Caco-2 (cell line): ENCODE measurements at regions not wholly inside any gene's neighbourhood (a gene's known extent, or its start where the extent isn't known, plus 50 kb on each side); places are given as distances from the start of the nearest gene placed in this dataset.
"Not testable (repeated sequence)": the region's sequence is repeated elsewhere in the genome, so short reads cannot be mapped to it uniquely, and the experiment has no call there.

Source experiments
- BruUV-seq: library from RNA; stranded (reverse); fragments of 400-500 nt; replicated peaks from 2 replicates; lab custom pipeline; 2021; lab: Mats Ljungman, UMichigan
- CTCF ChIA-PET: fragments of 300-600 bp; sonication (Branson Sonifier 250); formaldehyde crosslinking; loops from one replicate; lab custom pipeline; 2022; ENCODE audit warnings: antibody characterized with exemption; lab: Charles Lee
- POLR2A ChIA-PET: fragments of 300-600 bp; sonication (Branson Sonifier 250); formaldehyde crosslinking; loops from one replicate; lab custom pipeline; 2022; ENCODE audit warnings: antibody characterized with exemption; lab: Charles Lee
- DNase-seq, 2 experiments: peaks; one replicate each; pipeline versions ENCODE4 v3.0.0 to v3.0.0-alpha.2; 2020 to 2022
- H3K27me3 ChIP-seq: replicated peaks from 2 replicates; pipeline ENCODE4 v1.6.0; 2011; ENCODE audit warnings: low read length; ENCODE audit not compliant: control insufficient read depth, insufficient read depth
- H3K36me3 ChIP-seq: 2 replicates; pipeline ENCODE4 v1.5.1; 2011; ENCODE audit warnings: low read length; ENCODE audit not compliant: control insufficient read depth, insufficient read depth
- H3K4me1 ChIP-seq: fragments of 250-450 bp; sonication (Bioruptor Pico); 2 replicates; pipeline ENCODE4 v1.5.1; 2020; ENCODE audit warnings: mild to moderate bottlenecking
- H3K4me3 ChIP-seq: 2 replicates; pipeline ENCODE4 v1.5.1; 2011; ENCODE audit warnings: low read depth, mild to moderate bottlenecking, control low read depth, low read length
- H3K9me3 ChIP-seq: fragments of 250-450 bp; sonication (Bioruptor Pico); 2 replicates; pipeline ENCODE4 v1.5.1; 2020; ENCODE audit warnings: mild to moderate bottlenecking, moderate library complexity
- H3K27ac Mint-ChIP-seq: one replicate; pipeline ENCODE4 v1.8.0; 2022; ENCODE audit warnings: mixed read lengths; ENCODE audit not compliant: unreplicated experiment
- H3K27me3 Mint-ChIP-seq: one replicate; pipeline ENCODE4 v1.8.0; 2022; ENCODE audit warnings: mixed read lengths; ENCODE audit not compliant: insufficient read depth, unreplicated experiment
- H3K36me3 Mint-ChIP-seq: one replicate; pipeline ENCODE4 v1.8.0; 2022; ENCODE audit warnings: mild to moderate bottlenecking, mixed read lengths; ENCODE audit not compliant: insufficient read depth, unreplicated experiment
- H3K4me1 Mint-ChIP-seq: one replicate; pipeline ENCODE4 v1.8.0; 2022; ENCODE audit warnings: low read depth, mixed read lengths; ENCODE audit not compliant: unreplicated experiment
- H3K4me3 Mint-ChIP-seq: one replicate; pipeline ENCODE4 v1.8.0; 2022; ENCODE audit warnings: mild to moderate bottlenecking, moderate library complexity, mixed read lengths; ENCODE audit not compliant: unreplicated experiment
- H3K9me3 Mint-ChIP-seq: one replicate; pipeline ENCODE4 v1.8.0; 2022; ENCODE audit warnings: mixed read lengths; ENCODE audit not compliant: unreplicated experiment
- CTCF ChIP-seq, 2 experiments: fragments of 200-600 bp in 1 of 2; IDR thresholded peaks; 1 replicate in 1 of 2; 2 replicates in 1 of 2; pipeline versions ENCODE4 v1.5.1 to v1.8.0; 2011 to 2022; ENCODE audit warnings: antibody characterized with exemption in 1 of 2, control low read depth in 1 of 2, inconsistent platforms in 1 of 2, low read depth in 1 of 2, low read length in 1 of 2, mild to moderate bottlenecking in 1 of 2, moderate library complexity in 1 of 2; ENCODE audit not compliant: insufficient read depth in 1 of 2, severe bottlenecking in 1 of 2, unreplicated experiment in 1 of 2
- intact Hi-C: fragments of 100-400 bp; cut with micrococcal nuclease; formaldehyde crosslinking; loops from one replicate; pipeline ENCODE4 v1.10.0; 2022; ENCODE audit not compliant: unreplicated experiment

DNA sequence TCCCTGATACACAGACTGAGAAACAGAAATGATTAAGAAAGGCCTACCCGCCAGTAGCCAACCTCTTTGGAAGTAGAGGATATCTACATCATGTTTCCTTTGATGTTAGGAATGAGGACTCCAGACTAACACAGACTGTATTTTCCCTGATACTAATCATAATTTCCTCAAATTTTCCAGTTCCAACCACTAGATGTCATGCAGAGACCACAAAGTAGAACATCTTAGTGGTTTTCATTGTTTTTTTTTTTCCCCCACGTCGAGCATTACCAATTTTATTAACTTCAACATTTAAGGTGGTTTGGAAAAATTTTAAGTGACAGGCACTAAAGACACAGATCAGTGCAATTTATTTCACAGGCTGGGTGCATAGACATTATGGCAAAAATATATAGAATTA, 303.6 kb downstream of the ANKRD30BL start:
- H3K4me1 Mint-ChIP-seq, DNase-seq, BruUV-seq, H3K36me3 Mint-ChIP-seq, H3K36me3 ChIP-seq, H3K4me3 ChIP-seq, H3K4me1 ChIP-seq, H3K27me3 ChIP-seq, H3K27me3 Mint-ChIP-seq, CTCF ChIA-PET, H3K9me3 Mint-ChIP-seq, H3K4me3 Mint-ChIP-seq, H3K9me3 ChIP-seq, H3K27ac Mint-ChIP-seq, POLR2A ChIA-PET: not testable (repeated sequence)
- intact Hi-C loops, result loop anchor here (2.0 kb wide), 1 partner anchor 289 kb away; no protein-coding TSS in a partner anchor
- peak in 1 of 2 experiments; percentile 30 for TF ChIP-seq CTCF (IDR thresholded peaks at IDR 0.05; ENCODE audit: insufficient read depth in 1 of 2, low read depth in 1 of 2, low read length in 1 of 2, severe bottlenecking in 1 of 2, unreplicated experiment in 1 of 2)
